ENCODE measurements at regions not wholly inside any gene's neighbourhood (a gene's known extent, or its start where the extent isn't known, plus 50 kb on each side); places are given as distances from the start of the nearest gene placed in this dataset.

DNA sequence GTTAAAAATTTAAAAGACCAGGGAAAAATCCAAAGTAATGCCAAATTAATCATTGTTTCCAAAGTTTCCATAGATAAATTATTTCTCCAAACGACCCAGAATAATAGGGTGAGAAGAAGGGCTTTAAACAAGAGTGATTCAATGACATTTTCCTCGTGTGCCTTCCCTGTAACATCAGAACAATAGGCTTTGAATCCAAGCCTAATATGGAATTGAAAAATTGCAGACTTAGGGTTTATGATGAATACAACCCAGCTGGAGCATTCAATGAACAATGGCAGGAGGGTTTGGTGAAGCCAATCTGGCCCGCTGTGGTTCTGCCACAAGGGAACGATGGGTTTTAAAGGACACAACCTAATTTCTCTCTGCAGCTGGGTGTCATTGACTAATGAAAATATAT, 94.2 kb downstream of the CBLL2 start:
- no peak overlapping the region for H3K4me3 ChIP-seq (ENCODE audit: low read depth, low read length)
- H3K36me3 ChIP-seq (ENCODE audit: insufficient read depth): no peaks in the 10 kb centered on the region
- DNase-seq (ENCODE audit: extremely low spot score): no peak
- 63% methylated on average over 4 of the region's 4 CpGs for WGBS
- H3K4me1 ChIP-seq (ENCODE audit: insufficient read depth): no peaks in the 10 kb centered on the region
- H3K27ac ChIP-seq (ENCODE audit: low read depth): no peak overlapping the region

DNA sequence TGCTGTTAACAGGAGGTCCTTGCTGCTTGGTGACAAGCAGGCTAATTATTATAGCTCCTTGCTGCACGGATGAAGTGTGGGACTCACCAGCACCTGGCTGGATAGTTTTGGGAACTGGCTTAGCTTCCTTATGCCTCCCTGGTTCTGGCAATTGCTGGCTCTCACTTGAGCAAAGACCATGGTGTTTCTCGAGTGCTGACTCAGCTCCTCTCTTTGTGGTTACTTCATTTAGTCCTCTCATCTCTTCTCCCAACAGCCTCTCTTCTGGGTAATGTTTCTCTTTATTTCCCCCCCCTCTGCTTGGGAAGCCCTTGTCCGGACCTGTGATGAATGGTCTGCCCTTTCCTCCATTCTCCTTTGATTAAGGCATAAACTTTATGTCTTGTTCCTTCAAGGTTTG, 100.4 kb downstream of the CBLL2 start:
- H3K4me3 ChIP-seq (ENCODE audit: low read depth, low read length): no peak overlapping the region
- no peaks in the 10 kb centered on the region for H3K4me1 ChIP-seq (ENCODE audit: insufficient read depth)
- DNase-seq (ENCODE audit: extremely low spot score): no peak
- no peak overlapping the region for H3K27ac ChIP-seq (ENCODE audit: low read depth)
- WGBS: 86% methylated on average over 3 of the region's 3 CpGs
- H3K36me3 ChIP-seq (ENCODE audit: insufficient read depth): no peaks in the 10 kb centered on the region

- no peaks in the 10 kb centered on the region for H3K4me1 ChIP-seq (ENCODE audit: insufficient read depth)
- H3K27ac ChIP-seq (ENCODE audit: low read depth): no peak overlapping the region
- DNase-seq (ENCODE audit: extremely low spot score): no peak
- no peaks in the 10 kb centered on the region for H3K36me3 ChIP-seq (ENCODE audit: insufficient read depth)
- no peak overlapping the region for H3K4me3 ChIP-seq (ENCODE audit: low read depth, low read length)
- WGBS: 86% methylated on average over 1 of the region's 1 CpG
These were observed 101.1 kb downstream of the CBLL2 start for GRCh38 chrX:22373766-22374165.

DNA sequence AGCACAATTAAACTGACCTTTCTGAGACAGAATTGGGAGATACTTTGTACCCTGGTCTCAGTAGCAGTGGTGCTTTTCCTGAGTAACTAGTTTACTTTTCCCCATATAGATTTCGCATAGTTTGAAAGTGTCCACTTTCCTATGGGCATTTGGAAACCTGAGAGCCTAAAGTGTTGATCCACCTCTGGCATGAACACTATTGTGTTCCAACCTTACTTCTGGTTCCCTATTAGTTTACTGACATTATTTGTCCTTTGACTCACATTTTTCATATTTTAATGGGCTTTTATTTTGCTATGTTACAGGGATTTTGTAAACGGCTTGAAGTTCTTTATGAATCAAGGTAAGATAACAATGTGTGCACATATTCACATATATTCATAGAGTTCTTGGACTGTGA, 103.7 kb downstream of the CBLL2 start:
- WGBS: 86% methylated on average over 2 of the region's 2 CpGs
- Histone ChIP-seq H3K4me1 (ENCODE audit: insufficient read depth) (no peaks in the 10 kb centered on the region), H3K36me3 (ENCODE audit: insufficient read depth) (no peaks in the 10 kb centered on the region), H3K27ac (ENCODE audit: low read depth) (no peak overlapping the region), H3K4me3 (ENCODE audit: low read depth, low read length) (no peak overlapping the region)
- no peak for DNase-seq (ENCODE audit: extremely low spot score)

DNA sequence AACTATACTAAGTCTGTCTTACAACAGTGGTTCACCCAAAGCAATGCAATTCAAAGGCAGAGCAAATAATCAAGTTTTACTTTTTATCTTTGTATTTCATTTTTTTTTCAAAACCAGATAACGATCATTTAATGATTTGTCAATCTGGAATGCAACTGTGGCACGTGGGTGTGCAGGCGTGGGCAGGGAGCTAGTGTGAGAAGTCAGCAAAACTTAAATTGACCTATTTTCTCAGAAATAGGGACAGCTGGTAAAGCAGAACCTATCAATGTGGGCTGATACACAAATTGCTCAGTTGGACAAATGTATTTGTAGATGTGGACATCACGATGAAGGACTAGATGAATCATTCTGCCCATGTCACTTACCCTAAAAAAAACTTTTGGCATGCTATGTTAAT, 105.6 kb downstream of the CBLL2 start:
- H3K27ac ChIP-seq (ENCODE audit: low read depth): no peak overlapping the region
- H3K4me1 ChIP-seq (ENCODE audit: insufficient read depth): no peaks in the 10 kb centered on the region
- no peaks in the 10 kb centered on the region for H3K36me3 ChIP-seq (ENCODE audit: insufficient read depth)
- no peak for DNase-seq (ENCODE audit: extremely low spot score)
- no peak overlapping the region for H3K4me3 ChIP-seq (ENCODE audit: low read depth, low read length)
- 75% methylated on average over 4 of the region's 4 CpGs for WGBS

DNA sequence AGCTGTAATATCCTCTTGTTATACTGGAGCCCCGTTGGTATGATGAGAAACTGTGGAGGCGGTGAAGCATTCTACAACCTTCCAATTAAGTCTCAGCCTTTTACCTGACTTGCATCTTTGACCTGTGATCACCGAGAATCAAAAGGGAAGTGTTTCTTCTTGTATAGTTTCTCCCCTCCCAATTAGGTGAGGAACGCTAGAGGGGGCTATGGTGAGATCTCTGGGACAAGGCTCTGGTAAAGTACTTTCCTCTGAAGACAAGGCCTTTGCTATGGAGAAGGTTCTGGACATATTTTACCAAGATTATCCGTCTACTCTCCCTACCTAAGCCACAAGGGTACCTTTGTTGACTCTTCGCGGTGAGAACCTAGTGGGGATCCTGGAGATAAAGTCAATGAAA, 111.3 kb downstream of the CBLL2 start:
- no peaks in the 10 kb centered on the region for H3K4me1 ChIP-seq (ENCODE audit: insufficient read depth)
- H3K36me3 ChIP-seq (ENCODE audit: insufficient read depth): no peaks in the 10 kb centered on the region
- no peak overlapping the region for H3K4me3 ChIP-seq (ENCODE audit: low read depth, low read length)
- H3K27ac ChIP-seq (ENCODE audit: low read depth): no peak overlapping the region
- WGBS: 85% methylated on average over 7 of the region's 7 CpGs
- no peak for DNase-seq (ENCODE audit: extremely low spot score)

DNA sequence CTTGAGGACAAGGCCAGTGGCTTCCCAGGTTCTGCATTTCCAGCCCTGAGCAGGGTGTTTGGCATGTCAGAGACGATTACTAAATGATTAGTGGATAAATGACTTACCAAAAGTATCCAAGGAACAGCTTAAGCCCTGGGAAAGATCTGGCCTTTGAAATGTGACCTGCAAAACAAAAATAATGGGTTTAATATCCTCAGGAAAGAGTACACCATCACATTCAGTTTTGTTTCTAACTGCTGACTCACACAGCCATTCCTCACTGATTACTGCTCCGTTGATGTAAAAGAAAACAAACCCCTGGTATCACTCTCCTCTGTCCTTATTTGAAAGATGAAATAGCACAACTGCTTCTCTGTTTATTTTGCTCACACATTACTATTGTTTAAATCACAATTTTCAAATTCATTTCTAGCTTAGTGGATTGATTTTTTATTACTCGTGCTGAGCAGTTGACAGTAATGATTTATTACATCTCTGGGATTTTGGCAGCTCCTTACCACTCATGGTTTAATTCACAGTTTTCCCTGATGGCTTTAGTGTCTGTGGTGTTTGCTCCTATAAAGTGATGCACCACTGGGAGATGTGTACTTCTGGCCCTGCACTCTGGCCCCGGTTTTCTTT, 117.0 kb downstream of the CBLL2 start:
- no peaks in the 10 kb centered on the region for H3K36me3 ChIP-seq (ENCODE audit: insufficient read depth)
- WGBS: 20% methylated on average over 4 of the region's 4 CpGs
- no peak for DNase-seq (ENCODE audit: extremely low spot score)
- no peak overlapping the region for H3K27ac ChIP-seq (ENCODE audit: low read depth)
- no peak overlapping the region for H3K4me3 ChIP-seq (ENCODE audit: low read depth, low read length)
- no peaks in the 10 kb centered on the region for H3K4me1 ChIP-seq (ENCODE audit: insufficient read depth)

DNA sequence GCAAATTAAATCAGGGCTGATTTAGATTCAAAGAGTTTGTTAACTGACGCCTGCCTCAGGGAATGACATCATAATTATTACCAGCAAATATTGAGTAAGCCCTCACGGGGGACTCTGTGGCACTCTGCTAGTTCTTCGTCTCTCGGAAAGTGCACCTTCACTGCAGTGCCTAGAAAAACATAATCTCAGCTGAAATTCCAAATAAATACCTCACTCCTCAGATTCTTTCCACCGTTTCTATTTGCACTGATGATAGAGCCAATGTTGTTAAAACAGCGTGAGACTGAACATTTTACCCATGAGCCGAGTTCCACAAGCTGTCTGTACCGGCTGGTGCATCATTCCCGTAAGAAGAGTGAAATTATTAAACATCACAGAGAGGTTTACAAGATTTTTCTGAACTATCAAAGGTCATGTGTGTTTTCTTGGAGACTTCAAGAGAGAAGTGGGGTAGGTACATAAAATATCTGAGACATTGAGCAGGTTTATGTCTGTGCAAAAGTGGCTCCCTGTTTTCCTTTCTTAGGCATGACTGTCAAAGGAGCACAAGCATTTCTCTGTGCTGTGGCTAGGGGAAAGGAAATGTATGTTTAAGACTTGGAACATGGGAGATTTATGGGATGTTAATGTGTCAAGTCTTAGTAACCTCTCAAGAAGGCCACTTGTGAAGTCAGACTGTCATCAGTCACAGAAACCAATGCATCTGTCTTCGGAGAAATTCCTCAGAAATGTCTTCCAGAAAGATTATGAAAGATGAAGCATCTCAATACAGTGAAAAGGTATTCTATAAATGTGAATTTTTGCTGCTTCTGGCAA, 119.6 kb downstream of the CBLL2 start:
- no peak overlapping the region for H3K4me3 ChIP-seq (ENCODE audit: low read depth, low read length)
- H3K4me1 ChIP-seq (ENCODE audit: insufficient read depth): no peaks in the 10 kb centered on the region
- H3K27ac ChIP-seq (ENCODE audit: low read depth): no peak overlapping the region
- no peak for DNase-seq (ENCODE audit: extremely low spot score)
- WGBS: 44% methylated on average over 10 of the region's 10 CpGs
- no peaks in the 10 kb centered on the region for H3K36me3 ChIP-seq (ENCODE audit: insufficient read depth)

DNA sequence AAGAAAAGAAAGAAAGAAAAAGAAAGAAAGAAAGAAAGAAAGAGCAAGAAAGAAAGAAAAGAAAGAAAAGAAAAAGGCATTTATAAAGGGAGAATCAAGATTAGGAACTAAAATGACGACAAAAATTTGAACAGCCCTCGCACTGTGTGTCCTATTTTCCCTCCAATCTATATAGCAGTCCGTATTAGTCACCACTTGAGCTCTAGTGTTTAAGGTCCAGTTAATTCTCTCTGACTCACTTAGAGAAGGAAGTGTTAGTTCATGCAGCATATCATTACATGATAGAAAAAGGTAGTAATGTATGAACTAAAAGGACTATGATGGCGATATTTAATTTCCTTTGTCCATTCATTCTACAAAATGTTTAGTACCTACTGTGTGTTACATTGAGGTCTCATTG, 122.7 kb downstream of the CBLL2 start:
- WGBS: 87% methylated on average over 4 of the region's 4 CpGs
- DNase-seq (ENCODE audit: extremely low spot score): no peak
- Histone ChIP-seq H3K27ac (ENCODE audit: low read depth) (no peak overlapping the region), H3K4me1 (ENCODE audit: insufficient read depth) (no peaks in the 10 kb centered on the region), H3K36me3 (ENCODE audit: insufficient read depth) (no peaks in the 10 kb centered on the region), H3K4me3 (ENCODE audit: low read depth, low read length) (no peak overlapping the region)

DNA sequence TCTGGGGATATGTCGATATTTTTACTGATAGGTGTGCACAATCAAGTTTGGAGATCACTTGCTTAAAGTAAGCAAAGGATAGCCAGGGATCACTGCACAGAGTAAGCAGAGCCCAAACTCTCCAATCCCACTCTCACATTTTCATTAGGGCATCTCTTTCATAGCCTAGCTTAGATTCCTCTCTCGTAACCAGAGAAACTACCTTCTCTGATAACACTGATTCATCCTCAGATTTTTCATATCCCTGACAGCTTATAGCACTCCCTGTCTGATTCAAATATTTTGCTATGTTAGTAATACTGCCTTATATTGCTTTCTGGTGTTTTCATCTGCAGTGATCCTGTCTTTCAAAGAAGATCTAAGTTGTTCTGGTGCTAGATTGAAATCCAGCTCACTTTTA, 123.7 kb downstream of the CBLL2 start:
- no peak overlapping the region for H3K4me3 ChIP-seq (ENCODE audit: low read depth, low read length)
- H3K36me3 ChIP-seq (ENCODE audit: insufficient read depth): no peaks in the 10 kb centered on the region
- DNase-seq (ENCODE audit: extremely low spot score): no peak
- no peaks in the 10 kb centered on the region for H3K4me1 ChIP-seq (ENCODE audit: insufficient read depth)
- H3K27ac ChIP-seq (ENCODE audit: low read depth): no peak overlapping the region
- WGBS: 56% methylated on average over 2 of the region's 2 CpGs

DNA sequence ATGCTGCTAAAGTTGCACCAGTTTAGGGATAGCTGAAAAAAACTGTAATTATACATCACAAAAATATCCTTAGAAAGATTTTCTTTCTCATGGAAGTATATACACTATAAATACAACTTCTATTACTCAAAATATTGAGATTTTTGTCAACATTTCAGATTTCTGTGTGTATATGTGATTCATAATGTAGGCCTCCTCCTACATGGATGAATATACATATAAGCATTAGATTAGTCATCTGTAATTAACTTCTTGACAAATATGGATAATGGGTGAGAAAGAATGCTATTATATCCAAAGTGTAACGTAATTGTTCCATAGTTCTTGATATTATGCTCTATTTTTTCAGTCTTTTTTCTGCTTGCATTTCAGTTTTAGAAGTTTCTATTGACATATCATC, 124.9 kb downstream of the CBLL2 start:
- 91% methylated on average over 1 of the region's 1 CpG for WGBS
- DNase-seq (ENCODE audit: extremely low spot score): no peak

GRCh38 chrX:22399437-22400192, 126.9 kb downstream of the CBLL2 start:
- Histone ChIP-seq H3K4me3 (ENCODE audit: low read depth, low read length) (no peak overlapping the region), H3K4me1 (ENCODE audit: insufficient read depth) (no peaks in the 10 kb centered on the region), H3K36me3 (ENCODE audit: insufficient read depth) (no peaks in the 10 kb centered on the region), H3K27ac (ENCODE audit: low read depth) (no peak overlapping the region)
- WGBS: 70% methylated on average over 4 of the region's 4 CpGs
- no peak for DNase-seq (ENCODE audit: extremely low spot score)

More for the DNA sequence above, 124.9 kb downstream of the CBLL2 start:
- no peak overlapping the region for H3K4me3 ChIP-seq (ENCODE audit: low read depth, low read length)
- H3K36me3 ChIP-seq (ENCODE audit: insufficient read depth): no peaks in the 10 kb centered on the region
- no peak overlapping the region for H3K27ac ChIP-seq (ENCODE audit: low read depth)
- H3K4me1 ChIP-seq (ENCODE audit: insufficient read depth): no peaks in the 10 kb centered on the region

DNA sequence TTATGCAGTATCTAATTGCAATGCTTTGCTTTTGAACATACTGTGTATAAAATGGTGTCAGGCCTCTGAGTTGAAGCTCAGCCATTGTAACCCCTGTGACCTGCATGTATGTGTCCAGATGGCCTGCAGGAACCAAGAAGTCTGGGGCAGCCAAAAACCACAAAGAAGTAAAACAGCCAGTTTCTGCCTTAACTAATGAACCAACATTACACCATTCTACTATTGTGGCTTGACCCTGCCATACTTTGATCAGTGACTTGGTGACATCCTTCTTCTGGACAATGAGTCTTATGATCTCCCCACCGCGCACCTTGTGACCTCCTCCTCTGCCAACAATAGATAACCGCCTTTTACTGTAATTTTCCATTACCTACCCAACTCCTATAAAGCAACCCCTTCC, 131.6 kb downstream of the CBLL2 start:
- Histone ChIP-seq H3K4me3 (ENCODE audit: low read depth, low read length) (no peak overlapping the region), H3K4me1 (ENCODE audit: insufficient read depth) (no peaks in the 10 kb centered on the region), H3K36me3 (ENCODE audit: insufficient read depth) (no peaks in the 10 kb centered on the region), H3K27ac (ENCODE audit: low read depth) (no peak overlapping the region)
- DNase-seq (ENCODE audit: extremely low spot score): no peak
- WGBS: 95% methylated on average over 3 of the region's 3 CpGs

DNA sequence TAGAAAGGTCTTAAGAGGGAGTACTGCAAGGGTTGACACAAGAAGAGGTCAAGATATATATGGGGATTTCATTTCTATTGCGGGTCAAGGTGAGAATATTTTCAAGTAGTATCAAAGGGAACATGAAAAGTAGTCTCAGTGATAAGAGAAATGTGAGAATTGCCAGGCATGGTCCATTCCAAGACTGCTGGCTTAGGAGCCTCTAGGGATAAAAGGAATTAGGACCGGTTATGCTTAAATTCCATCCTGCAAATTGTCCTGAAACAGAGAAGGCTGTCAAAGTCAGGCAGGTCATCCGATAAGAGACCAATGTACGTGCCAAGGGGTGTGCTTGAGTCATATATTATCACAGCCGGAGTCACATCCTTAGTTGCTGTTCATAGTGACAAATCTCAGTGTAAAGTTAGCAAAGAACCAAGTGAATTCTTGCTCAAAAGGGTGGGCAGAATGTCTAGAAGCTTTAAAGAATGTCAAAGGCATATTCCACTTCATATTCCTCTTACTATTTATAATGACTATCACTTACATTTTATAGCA, 133.6 kb downstream of the CBLL2 start:
- no peak for DNase-seq (ENCODE audit: extremely low spot score)
- no peak overlapping the region for H3K27ac ChIP-seq (ENCODE audit: low read depth)
- 34% methylated on average over 5 of the region's 5 CpGs for WGBS
- no peaks in the 10 kb centered on the region for H3K4me1 ChIP-seq (ENCODE audit: insufficient read depth)
- no peaks in the 10 kb centered on the region for H3K36me3 ChIP-seq (ENCODE audit: insufficient read depth)
- H3K4me3 ChIP-seq (ENCODE audit: low read depth, low read length): no peak overlapping the region
